SK-N-MC (cell line): ENCODE measurements at regions not wholly inside any gene's neighbourhood (a gene's known extent, or its start where the extent isn't known, plus 50 kb on each side); places are given as distances from the start of the nearest gene placed in this dataset.

Experiments used
- DNase-seq: peaks from one replicate; pipeline ENCODE4 v3.0.0-alpha.2; 2011; ENCODE audit warnings: low read depth, low spot score
- H3K27ac ChIP-seq: fragments of 200-600 bp; sonication (generic); 2 replicates; pipeline ENCODE4 v1.5.1; 2016; ENCODE audit warnings: mixed run types
- H3K36me3 ChIP-seq: fragments of 200-600 bp; sonication (generic); 2 replicates; pipeline ENCODE4 v1.6.1; 2017; ENCODE audit warnings: antibody characterized with exemption, low read length, mixed read lengths; ENCODE audit not compliant: insufficient read depth
- H3K4me3 ChIP-seq: fragments of 200-600 bp; sonication (generic); 2 replicates; pipeline ENCODE4 v1.5.1; 2016
- H3K9ac ChIP-seq: fragments of 200-600 bp; sonication (generic); 2 replicates; pipeline ENCODE4 v1.8.0; 2017; ENCODE audit warnings: mixed run types, mixed read lengths; ENCODE audit not compliant: insufficient read length
- H3K9me3 ChIP-seq: fragments of 200-600 bp; sonication (generic); 2 replicates; pipeline ENCODE4 v1.6.1; 2017; ENCODE audit warnings: low read depth, mild to moderate bottlenecking, antibody characterized with exemption, low read length, moderate library complexity, mixed read lengths
- EZH2 ChIP-seq: fragments of 200-600 bp; sonication (generic); IDR thresholded peaks from one replicate; pipeline ENCODE4 v1.6.1; 2017; ENCODE audit warnings: antibody characterized with exemption
- FOXP2 ChIP-seq: optimal IDR thresholded peaks from 2 replicates; pipeline ENCODE3; 2011; ENCODE audit warnings: mild to moderate bottlenecking, moderate library complexity; ENCODE audit not compliant: insufficient read depth; ENCODE audit errors: extremely low read length, control extremely low read depth
- POLR2AphosphoS5 ChIP-seq: IDR thresholded peaks from 2 replicates; pipeline ENCODE4 v1.6.1; 2012; ENCODE audit warnings: mild to moderate bottlenecking, low read depth, low read length, borderline replicate concordance

- TF ChIP-seq FOXP2 (no peak), EZH2 (no peak), POLR2AphosphoS5 (no peak)
- Histone ChIP-seq H3K9me3 (no peaks in the 10 kb centered on the region), H3K4me3 (no peak overlapping the region), H3K9ac (no peak overlapping the region), H3K36me3 (no peaks in the 10 kb centered on the region), H3K27ac (no peak overlapping the region)
- DNase-seq: no peak
Observed at GRCh38 chr7:105002-105401, 87.4 kb upstream of the FAM20C start.

DNA sequence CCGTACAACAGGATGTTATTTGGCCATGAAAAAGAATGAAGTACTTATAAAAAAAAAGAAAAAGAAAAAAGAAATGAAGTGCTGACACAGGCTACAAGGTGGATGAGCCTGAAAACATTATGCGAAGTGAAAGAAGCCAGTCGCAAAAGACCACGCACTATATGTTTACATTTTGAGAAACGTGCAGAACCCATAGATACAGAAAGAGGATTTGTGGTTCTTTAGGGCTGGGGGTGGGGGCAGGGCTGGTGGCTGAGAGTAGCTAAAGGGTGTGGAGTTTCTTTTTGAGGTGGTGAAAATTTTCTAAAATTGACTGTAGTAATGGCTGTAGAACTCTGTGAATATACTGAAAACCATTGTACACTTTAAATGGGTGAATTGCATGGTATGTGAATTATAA is 86.0 kb upstream of the FAM20C start:
- H3K27ac ChIP-seq: no peak overlapping the region
- H3K4me3 ChIP-seq: no peak overlapping the region
- TF ChIP-seq POLR2AphosphoS5 (no peak), FOXP2 (no peak), EZH2 (no peak)
- DNase-seq: no peak
- no peaks in the 10 kb centered on the region for H3K36me3 ChIP-seq
- H3K9me3 ChIP-seq: no peaks in the 10 kb centered on the region
- H3K9ac ChIP-seq: no peak overlapping the region

GRCh38 chr7:107233-107632 is 85.1 kb upstream of the FAM20C start:
- Histone ChIP-seq H3K36me3 (no peaks in the 10 kb centered on the region), H3K9me3 (no peaks in the 10 kb centered on the region; the same call in 1 of the 2 replicates), H3K27ac (no peak overlapping the region), H3K9ac (no peak overlapping the region), H3K4me3 (no peak overlapping the region)
- no peak for TF ChIP-seq FOXP2
- no peak for TF ChIP-seq POLR2AphosphoS5
- TF ChIP-seq EZH2: no peak
- DNase-seq: no peak

GRCh38 chr7:107907-108306 is 84.5 kb upstream of the FAM20C start:
- TF ChIP-seq POLR2AphosphoS5 (no peak), EZH2 (no peak), FOXP2 (no peak)
- Histone ChIP-seq H3K4me3 (no peak overlapping the region), H3K9ac (no peak overlapping the region), H3K36me3 (no peaks in the 10 kb centered on the region), H3K27ac (no peak overlapping the region), H3K9me3 (no peaks in the 10 kb centered on the region; the same call in 1 of the 2 replicates)
- DNase-seq: no peak

DNA sequence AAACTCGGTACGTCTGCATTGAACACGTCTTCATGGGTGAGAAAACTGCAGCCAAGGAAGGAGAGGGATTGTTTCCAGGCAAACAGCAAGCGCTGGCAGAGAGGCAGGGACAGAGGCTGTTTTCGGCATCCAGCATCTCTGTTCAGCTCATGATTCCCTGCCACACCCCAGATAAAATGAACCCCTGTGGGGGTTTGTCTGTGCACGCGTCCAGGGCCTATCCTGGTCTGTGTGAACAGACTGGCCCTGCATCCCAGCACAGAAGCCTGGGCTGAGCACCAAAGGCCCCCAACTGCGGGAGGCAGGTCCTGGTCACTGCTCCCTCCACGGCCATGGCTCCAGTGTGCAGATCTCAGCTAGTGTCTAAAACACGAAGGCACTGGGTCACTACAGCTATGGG is 83.3 kb upstream of the FAM20C start:
- no peaks in the 10 kb centered on the region; the same call in 1 of the 2 replicates for H3K9me3 ChIP-seq
- H3K36me3 ChIP-seq: no peaks in the 10 kb centered on the region
- no peak overlapping the region for H3K9ac ChIP-seq
- no peak for DNase-seq
- H3K27ac ChIP-seq: no peak overlapping the region
- no peak for TF ChIP-seq FOXP2
- no peak overlapping the region for H3K4me3 ChIP-seq

GRCh38 chr7:109898-110556 is 82.3 kb upstream of the FAM20C start:
- Histone ChIP-seq H3K36me3 (no peaks in the 10 kb centered on the region), H3K9me3 (no peaks in the 10 kb centered on the region; the same call in 1 of the 2 replicates), H3K9ac (no peak overlapping the region), H3K27ac (no peak overlapping the region), H3K4me3 (no peak overlapping the region)
- no peak for DNase-seq
- TF ChIP-seq FOXP2: no peak
- no peak for TF ChIP-seq POLR2AphosphoS5
- no peak for TF ChIP-seq EZH2

GRCh38 chr7:110557-111232 is 81.7 kb upstream of the FAM20C start:
- H3K36me3 ChIP-seq: no peaks in the 10 kb centered on the region
- H3K9ac ChIP-seq: no peak overlapping the region
- no peak for DNase-seq
- TF ChIP-seq FOXP2: no peak
- no peak for TF ChIP-seq POLR2AphosphoS5
- TF ChIP-seq EZH2: no peak
- H3K4me3 ChIP-seq: no peak overlapping the region
- no peak overlapping the region for H3K27ac ChIP-seq
- no peaks in the 10 kb centered on the region; the same call in 1 of the 2 replicates for H3K9me3 ChIP-seq

GRCh38 chr7:111591-111990 is 80.8 kb upstream of the FAM20C start:
- H3K9ac ChIP-seq: no peak overlapping the region
- no peak overlapping the region for H3K4me3 ChIP-seq
- DNase-seq: no peak
- no peaks in the 10 kb centered on the region for H3K36me3 ChIP-seq
- H3K27ac ChIP-seq: no peak overlapping the region
- TF ChIP-seq EZH2: no peak
- TF ChIP-seq POLR2AphosphoS5: no peak
- TF ChIP-seq FOXP2: no peak
- no peaks in the 10 kb centered on the region; the same call in 1 of the 2 replicates for H3K9me3 ChIP-seq
